ENCODE measurements at regions not wholly inside any gene's neighbourhood (a gene's known extent, or its start where the extent isn't known, plus 50 kb on each side); places are given as distances from the start of the nearest gene placed in this dataset.

DNA sequence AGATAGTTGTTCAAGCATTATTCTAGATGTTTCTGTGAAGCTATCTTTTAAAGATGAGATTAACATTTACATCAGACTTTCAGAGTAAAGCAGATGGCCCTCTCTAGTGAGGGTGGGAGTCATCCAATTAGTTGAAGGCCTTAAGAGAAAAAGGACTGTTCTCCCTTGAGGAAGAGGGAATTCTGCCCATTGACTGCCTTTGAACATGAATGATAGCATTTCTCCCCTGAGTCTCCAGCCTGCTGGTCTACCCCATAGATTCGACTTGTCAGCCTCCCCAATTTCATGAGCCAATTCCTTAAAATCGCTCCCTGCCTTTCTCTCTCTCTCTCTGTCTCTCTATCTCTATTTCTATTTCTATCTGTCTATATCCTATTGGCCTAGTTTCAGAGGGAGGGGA, 115.5 kb downstream of the EBLN2 start:
- Histone ChIP-seq H2BK15ac (ENCODE audit: low read depth, low read length) (no peak overlapping the region), H3K4me2 (ENCODE audit: low read depth, low read length) (no peak overlapping the region), H3K18ac (ENCODE audit: low read depth, low read length) (no peak overlapping the region), H3K9me3 (ENCODE audit: control insufficient read depth, insufficient read depth, low read length) (no peaks in the 10 kb centered on the region), H2BK5ac (ENCODE audit: low read depth, low read length, poor library complexity, severe bottlenecking) (no peak overlapping the region), H3K14ac (replicated peaks; ENCODE audit: low read depth, low read length) (no peak overlapping the region), H2BK20ac (ENCODE audit: low read depth, low read length) (no peak overlapping the region), H3K27ac (ENCODE audit: insufficient read depth, low read length) (no peak overlapping the region), H2AK9ac (replicated peaks; ENCODE audit: low read depth, low read length, poor library complexity) (no peak overlapping the region), H3K36me3 (ENCODE audit: control insufficient read depth, insufficient read depth, low read length) (no peaks in the 10 kb centered on the region), H2AK5ac (ENCODE audit: low read depth, low read length) (no peak overlapping the region), H3K79me1 (ENCODE audit: low read depth in 1 of 2, low read length in 2 of 2) (no peaks in the 10 kb centered on the region), H3K9me1 (ENCODE audit: insufficient read depth, low read length) (no peaks in the 10 kb centered on the region), H4K91ac (ENCODE audit: insufficient read depth, low read depth, low read length) (no peak overlapping the region), H3K56ac (ENCODE audit: extremely low read depth, insufficient read depth, low read length) (no peak overlapping the region), H3K4me1 (ENCODE audit: control insufficient read depth, insufficient read depth, low read length) (no peaks in the 10 kb centered on the region), H3K9ac (ENCODE audit: low read depth, low read length) (no peak overlapping the region), H4K5ac (ENCODE audit: low read depth, low read length) (no peak overlapping the region), H3K27me3 (ENCODE audit: control insufficient read depth, insufficient read depth, low read length) (no peaks in the 10 kb centered on the region), H3K4me3 (ENCODE audit: insufficient read depth, low read depth, low read length) (no peak overlapping the region), H4K8ac (ENCODE audit: low read depth in 2 of 2, low read length in 2 of 2) (no peak overlapping the region), H2BK120ac (ENCODE audit: low read depth, low read length) (no peak overlapping the region), H3K23ac (ENCODE audit: low read depth, low read length) (no peak overlapping the region), H2AFZ (replicated peaks; ENCODE audit: low read length, poor library complexity) (no peak overlapping the region), H3K4ac (ENCODE audit: low read depth, low read length) (no peak overlapping the region), H4K20me1 (ENCODE audit: insufficient read depth, low read length) (no peaks in the 10 kb centered on the region)
- WGBS, 2 experiments (ENCODE audit: extremely low coverage in 2 of 2, insufficient read length in 1 of 2), result no CpG with 5 or more reads among the region's 2 CpGs
- dilution Hi-C loops (cut with HindIII; ENCODE audit: low sequenced_read_pairs, unreplicated experiment) (no loop called here), intact Hi-C loops (cut with micrococcal nuclease) (no loop called here), in situ Hi-C loops (cut with MboI; ENCODE audit: low sequenced_read_pairs) (no loop called here)
- ATAC-seq (ENCODE audit: low read depth) (no peak), DNase-seq (no peak)
- CTCF ChIA-PET, result no interaction called here
- POLR2A ChIA-PET (ENCODE audit: unreplicated experiment), result no interaction called here
- TF ChIP-seq, protein P1, sequence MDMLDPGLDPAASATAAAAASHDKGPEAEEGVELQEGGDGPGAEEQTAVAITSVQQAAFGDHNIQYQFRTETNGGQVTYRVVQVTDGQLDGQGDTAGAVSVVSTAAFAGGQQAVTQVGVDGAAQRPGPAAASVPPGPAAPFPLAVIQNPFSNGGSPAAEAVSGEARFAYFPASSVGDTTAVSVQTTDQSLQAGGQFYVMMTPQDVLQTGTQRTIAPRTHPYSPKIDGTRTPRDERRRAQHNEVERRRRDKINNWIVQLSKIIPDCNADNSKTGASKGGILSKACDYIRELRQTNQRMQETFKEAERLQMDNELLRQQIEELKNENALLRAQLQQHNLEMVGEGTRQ (IDR thresholded peaks at IDR 0.05; ENCODE audit: low read depth, low read length), result no peak
- no peak for TF ChIP-seq CEBPB (IDR thresholded peaks at IDR 0.05; ENCODE audit: low read depth, low read length)
- TF ChIP-seq FOS (IDR thresholded peaks at IDR 0.05; ENCODE audit: low read depth, low read length), result no peak
- no peak for TF ChIP-seq MAFK (IDR thresholded peaks at IDR 0.05; ENCODE audit: low read depth, low read length)
- no peak for TF ChIP-seq SMC3 (IDR thresholded peaks at IDR 0.05; ENCODE audit: low read depth, low read length)
- TF ChIP-seq, protein P2, sequence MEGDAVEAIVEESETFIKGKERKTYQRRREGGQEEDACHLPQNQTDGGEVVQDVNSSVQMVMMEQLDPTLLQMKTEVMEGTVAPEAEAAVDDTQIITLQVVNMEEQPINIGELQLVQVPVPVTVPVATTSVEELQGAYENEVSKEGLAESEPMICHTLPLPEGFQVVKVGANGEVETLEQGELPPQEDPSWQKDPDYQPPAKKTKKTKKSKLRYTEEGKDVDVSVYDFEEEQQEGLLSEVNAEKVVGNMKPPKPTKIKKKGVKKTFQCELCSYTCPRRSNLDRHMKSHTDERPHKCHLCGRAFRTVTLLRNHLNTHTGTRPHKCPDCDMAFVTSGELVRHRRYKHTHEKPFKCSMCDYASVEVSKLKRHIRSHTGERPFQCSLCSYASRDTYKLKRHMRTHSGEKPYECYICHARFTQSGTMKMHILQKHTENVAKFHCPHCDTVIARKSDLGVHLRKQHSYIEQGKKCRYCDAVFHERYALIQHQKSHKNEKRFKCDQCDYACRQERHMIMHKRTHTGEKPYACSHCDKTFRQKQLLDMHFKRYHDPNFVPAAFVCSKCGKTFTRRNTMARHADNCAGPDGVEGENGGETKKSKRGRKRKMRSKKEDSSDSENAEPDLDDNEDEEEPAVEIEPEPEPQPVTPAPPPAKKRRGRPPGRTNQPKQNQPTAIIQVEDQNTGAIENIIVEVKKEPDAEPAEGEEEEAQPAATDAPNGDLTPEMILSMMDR (conservative IDR thresholded peaks at IDR 0.05; ENCODE audit: low read depth, low read length), result no peak
- no peak for TF ChIP-seq MAZ (IDR thresholded peaks at IDR 0.05; ENCODE audit: borderline replicate concordance, low read depth, low read length)
- no peak for TF ChIP-seq BHLHE40 (IDR thresholded peaks at IDR 0.05; ENCODE audit: low read depth, low read length)
- TF ChIP-seq, protein P3, sequence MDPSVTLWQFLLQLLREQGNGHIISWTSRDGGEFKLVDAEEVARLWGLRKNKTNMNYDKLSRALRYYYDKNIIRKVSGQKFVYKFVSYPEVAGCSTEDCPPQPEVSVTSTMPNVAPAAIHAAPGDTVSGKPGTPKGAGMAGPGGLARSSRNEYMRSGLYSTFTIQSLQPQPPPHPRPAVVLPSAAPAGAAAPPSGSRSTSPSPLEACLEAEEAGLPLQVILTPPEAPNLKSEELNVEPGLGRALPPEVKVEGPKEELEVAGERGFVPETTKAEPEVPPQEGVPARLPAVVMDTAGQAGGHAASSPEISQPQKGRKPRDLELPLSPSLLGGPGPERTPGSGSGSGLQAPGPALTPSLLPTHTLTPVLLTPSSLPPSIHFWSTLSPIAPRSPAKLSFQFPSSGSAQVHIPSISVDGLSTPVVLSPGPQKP (IDR thresholded peaks at IDR 0.05; ENCODE audit: borderline replicate concordance, low read depth, low read length), result no peak
- no peak for TF ChIP-seq RCOR1 (IDR thresholded peaks at IDR 0.05; ENCODE audit: insufficient replicate concordance, low read length)
- no TSS peak for BruUV-seq (replicated peaks)
